ENCODE measurements at regions not wholly inside any gene's neighbourhood (a gene's known extent, or its start where the extent isn't known, plus 50 kb on each side); places are given as distances from the start of the nearest gene placed in this dataset.

GRCh38 chr16:79370736-79371135, 229.8 kb downstream of the MAF start:
- Histone ChIP-seq H3K36me3 (replicated peaks; ENCODE audit: insufficient read depth, low read depth) (no peaks in the 10 kb centered on the region), H3K4me1 (ENCODE audit: insufficient read depth) (no peaks in the 10 kb centered on the region), H2AFZ (no peak overlapping the region), H3K9me2 (replicated peaks; ENCODE audit: insufficient read depth) (no peaks in the 10 kb centered on the region), H4K20me1 (ENCODE audit: insufficient read depth, poor library complexity, severe bottlenecking) (no peaks in the 10 kb centered on the region), H3K9me3 (ENCODE audit: low read depth) (no peaks in the 10 kb centered on the region), H3K27me3 (no peaks in the 10 kb centered on the region), H3K4me3 (no peak overlapping the region), H3K27ac (no peak overlapping the region), H3K4me2 (no peak overlapping the region), H3K79me2 (no peaks in the 10 kb centered on the region)
- 95% methylated on average over 2 of the region's 2 CpGs for WGBS (ENCODE audit: low lambda C conversion rate, missing lambda C conversion rate)
- TF ChIP-seq EZH2 (IDR thresholded peaks at IDR 0.05; ENCODE audit: borderline replicate concordance) (no peak), EZH2phosphoT487 (IDR thresholded peaks at IDR 0.05; ENCODE audit: low read depth, severe bottlenecking, unreplicated experiment) (no peak), CTCF (IDR thresholded peaks at IDR 0.05; ENCODE audit: poor library complexity) (no peak)
- DNase-seq (ENCODE audit: low spot score), result no peak

- H3K36me3 ChIP-seq (replicated peaks; ENCODE audit: insufficient read depth, low read depth), result no peaks in the 10 kb centered on the region
- TF ChIP-seq CTCF (IDR thresholded peaks at IDR 0.05; ENCODE audit: poor library complexity), result no peak
- TF ChIP-seq EZH2phosphoT487 (IDR thresholded peaks at IDR 0.05; ENCODE audit: low read depth, severe bottlenecking, unreplicated experiment), result no peak
- no peak for TF ChIP-seq EZH2 (IDR thresholded peaks at IDR 0.05; ENCODE audit: borderline replicate concordance)
- no peak overlapping the region for H3K27ac ChIP-seq
- H3K4me1 ChIP-seq (ENCODE audit: insufficient read depth), result no peaks in the 10 kb centered on the region
- H2AFZ ChIP-seq, result no peak overlapping the region
- DNase-seq (ENCODE audit: low spot score), result no peak
- no peak overlapping the region for H3K4me3 ChIP-seq
- H3K4me2 ChIP-seq, result no peak overlapping the region
- H4K20me1 ChIP-seq (ENCODE audit: insufficient read depth, poor library complexity, severe bottlenecking), result no peaks in the 10 kb centered on the region
- H3K9me2 ChIP-seq (replicated peaks; ENCODE audit: insufficient read depth), result no peaks in the 10 kb centered on the region
- no peaks in the 10 kb centered on the region for H3K27me3 ChIP-seq
- H3K9me3 ChIP-seq (ENCODE audit: low read depth), result no peaks in the 10 kb centered on the region
- 82% methylated on average over 3 of the region's 3 CpGs for WGBS (ENCODE audit: low lambda C conversion rate, missing lambda C conversion rate)
- no peaks in the 10 kb centered on the region for H3K79me2 ChIP-seq
Observed at GRCh38 chr16:79369796-79370195, 230.7 kb downstream of the MAF start.

- Histone ChIP-seq H3K79me2 (no peaks in the 10 kb centered on the region), H3K4me2 (no peak overlapping the region), H3K36me3 (replicated peaks; ENCODE audit: insufficient read depth, low read depth) (no peaks in the 10 kb centered on the region), H3K27ac (no peak overlapping the region), H3K27me3 (no peaks in the 10 kb centered on the region), H3K4me3 (no peak overlapping the region), H3K9me2 (replicated peaks; ENCODE audit: insufficient read depth) (no peaks in the 10 kb centered on the region), H2AFZ (no peak overlapping the region), H4K20me1 (ENCODE audit: insufficient read depth, poor library complexity, severe bottlenecking) (no peaks in the 10 kb centered on the region), H3K4me1 (ENCODE audit: insufficient read depth) (no peaks in the 10 kb centered on the region), H3K9me3 (ENCODE audit: low read depth) (no peaks in the 10 kb centered on the region)
- 81% methylated on average over 5 of the region's 5 CpGs for WGBS (ENCODE audit: low lambda C conversion rate, missing lambda C conversion rate)
- no peak for DNase-seq (ENCODE audit: low spot score)
- TF ChIP-seq EZH2phosphoT487 (IDR thresholded peaks at IDR 0.05; ENCODE audit: low read depth, severe bottlenecking, unreplicated experiment) (no peak), CTCF (IDR thresholded peaks at IDR 0.05; ENCODE audit: poor library complexity) (no peak), EZH2 (IDR thresholded peaks at IDR 0.05; ENCODE audit: borderline replicate concordance) (no peak)
Observed at GRCh38 chr16:79367822-79368221, 232.7 kb downstream of the MAF start.

- Histone ChIP-seq H3K27me3 (no peaks in the 10 kb centered on the region), H3K9me2 (replicated peaks; ENCODE audit: insufficient read depth) (no peaks in the 10 kb centered on the region), H3K4me1 (ENCODE audit: insufficient read depth) (no peaks in the 10 kb centered on the region), H3K4me3 (no peak overlapping the region), H3K36me3 (replicated peaks; ENCODE audit: insufficient read depth, low read depth) (no peaks in the 10 kb centered on the region), H2AFZ (no peak overlapping the region), H3K27ac (no peak overlapping the region), H4K20me1 (ENCODE audit: insufficient read depth, poor library complexity, severe bottlenecking) (no peaks in the 10 kb centered on the region), H3K4me2 (no peak overlapping the region), H3K79me2 (no peaks in the 10 kb centered on the region), H3K9me3 (ENCODE audit: low read depth) (no peaks in the 10 kb centered on the region)
- no peak for DNase-seq (ENCODE audit: low spot score)
- WGBS (ENCODE audit: low lambda C conversion rate, missing lambda C conversion rate), result 83% methylated on average over 1 of the region's 1 CpG
- no peak for TF ChIP-seq EZH2phosphoT487 (IDR thresholded peaks at IDR 0.05; ENCODE audit: low read depth, severe bottlenecking, unreplicated experiment)
Observed at GRCh38 chr16:79366635-79367034, 233.9 kb downstream of the MAF start.
